ENCODE measurements at regions not wholly inside any gene's neighbourhood (a gene's known extent, or its start where the extent isn't known, plus 50 kb on each side); places are given as distances from the start of the nearest gene placed in this dataset.

DNA sequence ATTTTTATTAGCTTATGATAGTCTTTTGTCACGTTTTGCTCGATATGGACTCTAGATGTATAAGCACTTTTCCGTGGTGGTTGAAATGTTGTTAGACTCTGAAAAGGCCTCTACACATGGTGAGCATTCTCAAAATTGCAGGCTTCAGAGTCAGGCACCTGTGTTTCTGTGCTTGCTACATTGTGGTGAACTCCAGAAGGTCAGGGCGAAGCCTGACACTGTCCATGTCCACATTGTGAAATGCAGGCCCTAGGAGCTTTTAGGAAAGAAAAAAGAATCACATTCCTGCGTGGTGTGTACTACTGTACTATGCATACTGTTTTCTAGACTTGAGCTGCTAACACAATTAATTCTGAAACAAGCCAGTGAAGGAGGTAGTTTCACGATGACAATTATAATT lies 86.3 kb downstream of the HS3ST1 start:
- DNase-seq (ENCODE audit: low spot score) = no peak

DNA sequence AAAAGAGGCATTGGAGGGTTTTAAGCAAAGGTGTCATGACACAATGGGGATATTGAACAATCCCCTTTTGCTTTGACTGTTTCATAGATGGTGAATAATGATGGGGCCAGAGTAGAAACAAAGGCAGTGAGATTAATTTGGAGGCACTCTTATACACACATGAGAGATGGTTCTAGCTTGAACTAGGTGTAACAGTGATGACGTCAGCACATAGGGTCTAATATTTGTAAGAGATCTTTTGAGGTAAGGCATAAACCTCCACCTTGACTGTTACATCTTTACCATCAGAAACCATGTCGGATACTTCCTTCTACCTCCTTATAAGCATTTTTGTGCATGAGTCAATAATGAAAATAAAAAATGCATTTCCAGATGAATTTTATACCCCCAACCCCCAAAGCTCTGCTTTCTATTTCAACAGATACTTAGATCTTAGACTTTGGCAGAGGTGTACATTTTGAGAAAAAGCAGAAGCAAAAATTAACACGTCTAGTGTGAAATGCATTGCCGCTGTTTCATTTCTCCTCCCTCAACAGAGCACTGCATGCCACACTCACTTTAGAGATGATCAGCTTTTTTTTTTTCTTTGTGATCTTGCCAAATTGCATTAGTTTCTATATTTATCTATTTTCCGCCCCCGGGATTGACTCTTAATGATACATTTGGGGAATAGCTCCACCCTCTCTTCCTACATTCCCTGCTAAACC lies 87.2 kb downstream of the HS3ST1 start:
- no peak for DNase-seq (ENCODE audit: low spot score)

DNA sequence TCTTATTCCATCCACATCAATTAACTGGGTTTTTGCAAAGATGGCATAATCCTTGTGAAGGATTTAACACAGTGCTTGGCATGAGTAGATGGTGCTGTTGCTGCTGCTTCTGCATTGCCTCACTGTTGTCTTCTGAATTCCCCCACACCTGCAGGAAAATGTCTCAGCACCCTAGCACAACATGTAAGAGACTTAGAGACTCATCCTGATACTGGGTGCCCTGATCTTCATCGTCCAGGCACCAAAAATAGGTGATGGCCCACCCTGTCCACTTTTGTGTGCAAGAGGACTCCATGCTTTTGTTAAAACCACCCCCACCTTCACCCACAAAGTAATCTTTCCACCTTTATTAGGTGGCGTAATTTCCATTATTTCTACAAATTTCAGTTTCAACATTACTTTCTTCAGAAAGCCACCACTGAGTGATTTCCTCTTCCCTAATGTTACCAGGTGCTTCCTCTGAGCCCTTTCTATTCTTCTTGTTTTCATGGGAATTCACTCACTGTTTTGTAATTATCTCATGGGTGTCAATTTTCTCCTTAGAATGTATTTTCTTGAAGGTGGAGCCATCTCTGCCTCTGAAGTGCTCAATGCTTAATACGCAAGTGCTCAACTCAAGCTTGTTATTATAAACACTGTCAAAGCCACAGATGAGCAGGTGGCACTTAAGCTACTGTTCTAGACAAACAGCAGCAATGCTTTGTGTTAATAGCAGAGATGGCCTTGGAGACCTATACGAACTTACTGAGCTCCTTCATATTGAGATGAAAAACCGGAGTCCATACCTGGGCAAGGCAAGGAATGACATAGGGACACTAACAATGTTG lies 89.5 kb downstream of the HS3ST1 start:
- DNase-seq (ENCODE audit: low spot score) = no peak

DNA sequence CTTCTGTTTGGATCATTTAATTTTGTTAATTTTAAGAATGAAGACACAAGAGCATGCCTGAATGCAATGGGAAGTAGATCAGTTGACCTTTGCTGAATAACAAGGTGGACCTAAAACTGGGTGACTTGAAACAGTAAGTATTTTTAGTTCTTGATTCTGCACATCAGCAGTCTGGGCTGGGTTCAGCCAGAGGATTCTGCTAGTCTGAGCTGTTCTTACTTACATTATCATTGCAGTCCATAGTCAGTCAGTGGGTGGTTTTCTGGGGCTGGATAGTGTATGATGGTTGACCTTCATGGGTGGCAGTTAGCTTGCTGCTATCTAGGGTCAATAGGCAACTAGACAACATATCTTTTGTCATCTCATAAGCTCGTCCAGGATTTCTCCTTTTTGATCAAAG lies 91.4 kb downstream of the HS3ST1 start:
- no peak for DNase-seq (ENCODE audit: low spot score)

- DNase-seq (ENCODE audit: low spot score) = no peak
These were observed 92.3 kb downstream of the HS3ST1 start for GRCh38 chr4:11336435-11336834.

GRCh38 chr4:11334887-11335286 lies 93.8 kb downstream of the HS3ST1 start:
- no peak for DNase-seq (ENCODE audit: low spot score)

DNA sequence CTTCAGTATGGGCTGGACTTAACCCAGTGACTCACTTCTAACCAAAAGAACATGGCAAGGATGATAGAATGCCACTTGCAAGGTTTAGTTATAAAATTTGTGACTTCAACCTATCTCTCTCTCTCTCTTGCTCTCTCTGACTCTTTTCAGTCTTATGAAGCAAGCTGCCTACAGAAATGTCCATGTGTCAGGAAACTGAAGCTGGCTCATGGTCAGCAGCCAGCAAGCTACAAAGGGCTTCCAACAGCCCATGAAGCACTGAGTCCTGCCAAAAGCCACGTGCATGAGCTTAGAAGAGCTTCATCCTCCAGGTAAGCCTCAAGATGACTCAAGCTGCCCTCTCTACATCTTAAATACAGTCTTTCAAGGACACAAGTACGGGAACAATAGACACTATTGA lies 100.3 kb downstream of the HS3ST1 start:
- no peak for DNase-seq (ENCODE audit: low spot score)

GRCh38 chr4:11326021-11326420 lies 102.7 kb downstream of the HS3ST1 start:
- no peak for DNase-seq (ENCODE audit: low spot score)

DNA sequence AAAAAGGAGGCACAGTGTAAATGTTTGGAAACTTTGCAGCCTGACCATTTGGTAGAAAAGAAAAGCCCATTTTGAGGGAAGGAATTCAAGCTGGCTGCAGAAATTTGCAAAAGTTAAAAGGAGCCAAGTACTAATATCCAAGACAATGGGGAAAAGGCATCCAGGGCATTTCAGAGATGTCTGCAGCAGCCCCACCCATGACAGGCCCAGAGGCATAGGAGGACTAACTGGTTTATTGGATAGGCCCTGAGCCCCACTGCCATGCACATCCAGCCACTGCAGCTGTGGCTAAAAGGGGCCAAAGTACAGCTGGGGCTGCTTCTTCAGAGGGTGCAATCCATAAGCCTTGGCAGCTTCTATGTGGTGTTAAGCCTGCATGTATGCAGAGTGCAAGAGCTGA lies 104.9 kb downstream of the HS3ST1 start:
- no peak for DNase-seq (ENCODE audit: low spot score)

DNA sequence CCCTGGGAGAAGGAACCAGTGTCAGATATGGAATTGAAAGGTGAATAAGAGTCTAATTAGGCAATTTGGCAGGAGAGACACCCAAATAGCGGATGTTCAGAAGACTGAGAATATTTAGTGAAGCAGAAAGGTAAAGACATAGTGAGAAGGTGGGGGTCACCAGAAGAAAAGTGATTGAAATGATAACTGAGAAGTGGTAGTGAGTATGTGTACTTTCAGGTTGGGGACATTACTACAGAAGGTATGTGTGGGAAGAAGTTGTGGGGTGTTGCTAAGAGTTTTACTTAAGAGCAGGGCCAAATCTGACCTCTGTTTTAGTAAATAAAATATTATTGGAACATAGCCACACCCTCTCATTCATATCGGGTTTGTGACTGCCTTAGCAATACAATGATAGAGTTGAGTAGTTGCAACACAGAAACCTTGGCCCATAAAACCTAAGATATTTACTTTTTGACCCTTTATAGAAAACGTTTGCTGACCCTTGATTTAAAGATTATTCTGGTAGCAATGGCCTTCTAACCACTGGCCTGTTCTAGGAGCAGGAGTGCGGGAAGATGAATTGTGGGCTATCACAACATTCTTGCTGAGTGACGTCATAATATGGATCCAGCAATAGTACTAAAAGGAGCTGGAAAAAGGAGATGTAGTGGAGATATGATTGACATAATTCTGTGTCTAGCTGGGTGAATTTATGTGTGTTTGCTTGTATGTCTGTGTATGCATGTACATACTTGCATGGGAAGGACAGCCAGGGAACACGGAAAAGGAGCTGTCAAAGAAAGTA lies 115.3 kb downstream of the HS3ST1 start:
- DNase-seq (ENCODE audit: low spot score) = no peak

GRCh38 chr4:11312389-11312788 lies 116.3 kb downstream of the HS3ST1 start:
- DNase-seq (ENCODE audit: low spot score) = no peak

- no peak for DNase-seq (ENCODE audit: low spot score)
These were observed 127.5 kb downstream of the HS3ST1 start for GRCh38 chr4:11301075-11301660.

DNA sequence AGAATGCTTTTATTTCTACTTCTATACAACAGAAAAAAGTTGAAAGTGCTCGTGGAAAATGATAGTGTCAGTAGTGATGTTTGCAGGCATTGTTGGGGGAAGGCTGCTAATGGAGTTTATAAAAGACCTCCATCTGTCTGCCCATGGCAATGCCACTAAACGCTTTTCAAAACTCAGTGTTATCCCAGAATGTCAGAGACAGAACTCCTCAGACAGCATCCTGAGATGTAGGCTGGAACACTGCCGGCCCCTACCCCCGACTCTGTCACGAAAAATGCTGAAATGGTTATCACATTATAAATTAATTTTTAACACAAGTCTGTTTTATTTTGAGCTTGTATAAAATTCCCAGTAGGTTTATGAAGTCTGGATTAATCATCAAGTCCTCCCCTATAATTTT lies 128.9 kb downstream of the HS3ST1 start:
- no peak for DNase-seq (ENCODE audit: low spot score)

GRCh38 chr4:11299016-11299415 lies 129.7 kb downstream of the HS3ST1 start:
- no peak for DNase-seq (ENCODE audit: low spot score)

- DNase-seq (ENCODE audit: low spot score) = no peak
These were observed 130.2 kb downstream of the HS3ST1 start for GRCh38 chr4:11298451-11298850.

DNA sequence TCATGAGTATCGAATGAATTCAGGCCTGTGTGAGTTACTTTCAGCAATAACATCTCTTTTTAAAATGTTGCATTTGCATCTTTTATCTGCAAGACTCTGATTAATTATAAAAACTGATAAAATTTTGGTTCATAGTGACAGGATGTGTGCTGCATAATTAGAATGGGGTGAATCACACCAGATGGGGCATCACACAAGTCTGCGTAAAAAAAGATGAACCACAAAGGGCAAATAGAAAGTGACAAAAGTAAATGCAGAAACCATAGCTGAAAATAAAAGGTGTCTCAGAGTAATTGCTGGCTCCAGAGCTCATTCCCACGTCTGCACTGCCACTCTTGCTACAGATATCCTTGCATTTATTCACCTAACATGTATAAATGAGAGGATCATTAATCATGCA lies 131.1 kb downstream of the HS3ST1 start:
- no peak for DNase-seq (ENCODE audit: low spot score)

- no peak for DNase-seq (ENCODE audit: low spot score)
These were observed 131.5 kb downstream of the HS3ST1 start for GRCh38 chr4:11297201-11297600.

DNA sequence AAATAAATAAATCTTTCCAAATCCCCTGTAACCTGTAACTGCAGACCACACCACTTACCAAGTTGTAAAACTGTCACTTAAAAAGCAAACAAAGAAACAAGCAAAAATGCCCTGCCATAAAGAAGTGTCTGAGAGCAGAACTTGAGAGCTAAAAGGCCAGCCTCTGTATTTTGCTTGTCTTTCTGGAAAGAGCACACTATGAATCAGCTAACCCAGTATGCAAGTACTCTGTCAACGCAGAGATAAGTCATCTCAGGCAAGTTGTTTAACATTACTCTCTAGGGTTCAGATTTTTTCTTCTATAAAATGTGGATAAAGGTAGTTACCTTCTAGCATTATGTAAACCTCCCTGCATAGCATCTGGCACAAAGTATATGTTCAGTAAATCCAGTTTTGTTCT lies 134.8 kb downstream of the HS3ST1 start:
- no peak for DNase-seq (ENCODE audit: low spot score)

GRCh38 chr4:11287055-11287454 lies 141.6 kb downstream of the HS3ST1 start:
- no peak for DNase-seq (ENCODE audit: low spot score)

DNA sequence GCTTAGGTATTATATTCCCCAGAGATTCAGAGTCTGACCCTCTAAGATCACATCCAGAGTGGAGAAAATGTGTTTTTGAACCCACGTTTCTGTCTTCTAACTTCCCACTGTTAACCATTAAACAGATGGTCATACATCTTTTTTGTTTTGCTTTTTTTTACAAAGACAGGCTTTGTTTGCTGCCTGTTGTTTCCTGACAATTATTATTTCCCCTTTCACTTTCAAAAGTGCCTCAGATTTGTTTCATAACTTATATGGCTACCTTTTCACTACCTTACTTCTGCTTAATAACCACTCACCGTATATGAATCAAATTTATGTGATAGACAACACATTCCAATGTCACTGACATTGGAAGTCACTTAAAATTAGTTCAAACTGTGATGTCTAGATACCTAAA lies 142.2 kb downstream of the HS3ST1 start:
- peak; percentile 3 for DNase-seq (ENCODE audit: low spot score)

- DNase-seq (ENCODE audit: low spot score) = no peak
These were observed 147.0 kb downstream of the HS3ST1 start for GRCh38 chr4:11281720-11282119.

DNA sequence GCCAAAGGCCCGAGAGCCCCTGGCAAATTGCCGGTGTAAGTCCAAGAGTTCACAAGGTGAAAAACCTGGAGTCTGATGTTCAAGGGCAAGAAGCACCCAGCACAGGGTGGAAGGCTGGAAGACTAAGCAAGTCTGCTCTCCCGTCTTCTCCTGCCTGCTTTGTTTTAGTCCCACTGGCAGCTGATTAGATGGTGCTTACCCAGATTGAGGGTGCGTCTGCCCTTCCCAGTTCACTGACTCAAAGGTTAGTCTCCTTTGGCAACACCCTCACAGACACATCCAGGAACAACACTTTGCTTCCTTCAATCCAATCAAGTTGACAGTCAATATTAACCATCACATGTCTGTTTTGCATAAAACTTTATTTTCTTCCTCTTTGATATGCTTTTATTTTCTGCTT lies 157.4 kb downstream of the HS3ST1 start:
- no peak for DNase-seq (ENCODE audit: low spot score)

DNA sequence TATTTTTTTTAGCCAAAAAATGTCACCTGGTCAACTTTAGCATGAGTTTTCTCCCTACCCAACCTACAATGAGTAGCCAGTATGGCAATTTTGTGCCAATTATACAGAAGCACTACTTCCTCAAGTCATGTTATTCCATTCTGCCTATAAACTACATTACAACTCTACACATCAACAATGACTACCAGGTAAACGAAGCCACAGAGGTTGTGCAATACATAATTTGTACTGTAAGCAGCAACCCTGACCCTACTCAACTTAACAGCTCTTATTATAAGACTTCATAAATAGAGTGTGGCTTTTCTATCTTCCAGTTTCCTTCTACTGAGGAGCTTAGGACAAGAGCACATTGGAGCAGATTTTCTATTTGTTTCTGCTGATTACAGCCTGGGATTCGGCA lies 160.5 kb downstream of the HS3ST1 start:
- DNase-seq (ENCODE audit: low spot score) = no peak

Data from NAMALWA (cell line).